ENCODE measurements at regions not wholly inside any gene's neighbourhood (a gene's known extent, or its start where the extent isn't known, plus 50 kb on each side); places are given as distances from the start of the nearest gene placed in this dataset.

- TF ChIP-seq ZNF274 (IDR thresholded peaks at IDR 0.05; ENCODE audit: low read depth, low read length): no peak
- no peak for TF ChIP-seq SUZ12 (IDR thresholded peaks at IDR 0.05; ENCODE audit: extremely low read depth, insufficient read depth, insufficient read length)
Observed at GRCh38 chr6:144415835-144416237, 130.7 kb downstream of the UTRN start.

All from NT2/D1 (cell line).